Upper lobe of right lung (tissue), 1 donor: ENCODE measurements at regions not wholly inside any gene's neighbourhood (a gene's known extent, or its start where the extent isn't known, plus 50 kb on each side); places are given as distances from the start of the nearest gene placed in this dataset.

Experiments used
- ATAC-seq: fragments of 200-7000 bp; cut with Tn5 transposase; one replicate; pipeline ENCODE4 v1.9.1; 2020; ENCODE audit warnings: mild to moderate bottlenecking, moderate library complexity
- DNase-seq: peaks from one replicate; pipeline ENCODE4 v3.0.0-alpha.2; 2020
- H3K27ac ChIP-seq: fragments of 200-600 bp; one replicate; pipeline ENCODE4 v1.8.0; 2022
- H3K27me3 ChIP-seq: fragments of 200-600 bp; one replicate; pipeline ENCODE4 v1.8.0; 2022; ENCODE audit warnings: mild to moderate bottlenecking
- H3K36me3 ChIP-seq: fragments of 200-600 bp; one replicate; pipeline ENCODE4 v1.8.0; 2022
- H3K4me1 ChIP-seq: fragments of 200-600 bp; one replicate; pipeline ENCODE4 v1.8.0; 2022
- H3K4me3 ChIP-seq: fragments of 200-600 bp; one replicate; pipeline ENCODE4 v1.8.0; 2022; ENCODE audit warnings: mild to moderate bottlenecking
- H3K9me3 ChIP-seq: fragments of 200-600 bp; one replicate; pipeline ENCODE4 v1.8.0; 2022
- intact Hi-C: fragments of 100-400 bp; cut with DNase I; formaldehyde crosslinking; loops from one replicate; pipeline ENCODE4 v1.11.0; 2022
- TF ChIP-seq, protein P1 (sequence below): fragments of 200-600 bp; IDR thresholded peaks from one replicate; pipeline ENCODE4 v1.8.0; 2022; ENCODE audit warnings: antibody characterized with exemption
- donor health status: DM: no; HTN: yes; CAD: no; lungs with severe emphysema.

DNA sequence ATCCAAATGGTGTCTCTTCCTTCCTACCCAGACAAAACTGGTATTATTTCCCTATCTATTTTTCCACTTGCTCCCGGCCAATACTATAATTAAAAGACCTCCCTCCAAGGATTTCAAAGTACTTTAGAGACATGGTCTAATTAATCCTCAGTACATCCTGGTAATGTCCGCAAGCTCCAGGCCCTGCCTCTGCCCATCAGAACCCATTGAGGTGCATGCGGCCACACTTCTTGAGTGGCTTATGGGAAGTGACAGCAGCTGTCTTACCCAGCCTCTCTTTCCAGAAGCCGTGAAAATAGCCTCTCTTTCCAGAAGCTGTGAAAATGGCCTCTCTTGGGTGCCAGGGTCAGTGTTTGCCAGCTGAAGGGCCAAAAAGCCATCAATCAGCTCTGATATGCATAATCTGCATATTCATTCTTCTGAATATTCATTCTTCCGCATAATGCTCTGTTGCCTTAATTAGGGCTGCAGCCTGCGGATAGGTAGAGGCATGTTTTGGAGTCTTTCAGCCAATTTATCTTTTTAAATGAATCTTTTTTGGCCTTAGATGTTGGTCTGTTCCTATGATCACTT, 148.4 kb upstream of the TMTC4 start:
- DNase-seq = no peak
- H3K27ac ChIP-seq = no peak overlapping the region
- no peaks in the 10 kb centered on the region for H3K9me3 ChIP-seq
- no peaks in the 10 kb centered on the region for H3K36me3 ChIP-seq
- intact Hi-C loops = no loop called here
- no peak for ATAC-seq
- TF ChIP-seq, protein P1, sequence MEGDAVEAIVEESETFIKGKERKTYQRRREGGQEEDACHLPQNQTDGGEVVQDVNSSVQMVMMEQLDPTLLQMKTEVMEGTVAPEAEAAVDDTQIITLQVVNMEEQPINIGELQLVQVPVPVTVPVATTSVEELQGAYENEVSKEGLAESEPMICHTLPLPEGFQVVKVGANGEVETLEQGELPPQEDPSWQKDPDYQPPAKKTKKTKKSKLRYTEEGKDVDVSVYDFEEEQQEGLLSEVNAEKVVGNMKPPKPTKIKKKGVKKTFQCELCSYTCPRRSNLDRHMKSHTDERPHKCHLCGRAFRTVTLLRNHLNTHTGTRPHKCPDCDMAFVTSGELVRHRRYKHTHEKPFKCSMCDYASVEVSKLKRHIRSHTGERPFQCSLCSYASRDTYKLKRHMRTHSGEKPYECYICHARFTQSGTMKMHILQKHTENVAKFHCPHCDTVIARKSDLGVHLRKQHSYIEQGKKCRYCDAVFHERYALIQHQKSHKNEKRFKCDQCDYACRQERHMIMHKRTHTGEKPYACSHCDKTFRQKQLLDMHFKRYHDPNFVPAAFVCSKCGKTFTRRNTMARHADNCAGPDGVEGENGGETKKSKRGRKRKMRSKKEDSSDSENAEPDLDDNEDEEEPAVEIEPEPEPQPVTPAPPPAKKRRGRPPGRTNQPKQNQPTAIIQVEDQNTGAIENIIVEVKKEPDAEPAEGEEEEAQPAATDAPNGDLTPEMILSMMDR = no peak
- H3K27me3 ChIP-seq = no peaks in the 10 kb centered on the region
- no peak overlapping the region for H3K4me3 ChIP-seq
- H3K4me1 ChIP-seq = no peaks in the 10 kb centered on the region

DNA sequence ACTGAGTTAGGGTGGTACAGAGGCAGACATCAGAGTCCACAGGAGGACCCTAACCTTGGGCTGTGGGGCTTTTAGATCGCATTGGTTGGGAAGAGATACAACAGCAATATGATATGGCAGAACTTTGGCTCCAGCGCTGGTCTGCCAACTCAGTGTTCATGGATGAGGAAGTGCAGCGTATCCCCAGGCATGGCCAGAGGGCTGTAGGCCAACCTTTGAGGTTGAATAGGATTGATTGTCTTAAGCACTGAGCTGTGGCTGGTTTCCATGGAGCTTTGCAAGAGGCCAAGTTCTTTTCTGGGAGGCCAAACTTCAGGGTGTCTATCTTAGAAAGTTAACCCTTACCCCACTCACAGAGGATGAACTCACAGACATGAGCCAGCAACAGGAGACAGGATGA, 144.1 kb upstream of the TMTC4 start:
- TF ChIP-seq, protein P1 = no peak
- no peak overlapping the region for H3K27ac ChIP-seq
- H3K36me3 ChIP-seq = no peaks in the 10 kb centered on the region
- H3K4me3 ChIP-seq = no peak overlapping the region
- no peaks in the 10 kb centered on the region for H3K27me3 ChIP-seq
- ATAC-seq (no peak), DNase-seq (no peak)
- H3K9me3 ChIP-seq = no peaks in the 10 kb centered on the region
- no peaks in the 10 kb centered on the region for H3K4me1 ChIP-seq
- intact Hi-C loops = no loop called here

DNA sequence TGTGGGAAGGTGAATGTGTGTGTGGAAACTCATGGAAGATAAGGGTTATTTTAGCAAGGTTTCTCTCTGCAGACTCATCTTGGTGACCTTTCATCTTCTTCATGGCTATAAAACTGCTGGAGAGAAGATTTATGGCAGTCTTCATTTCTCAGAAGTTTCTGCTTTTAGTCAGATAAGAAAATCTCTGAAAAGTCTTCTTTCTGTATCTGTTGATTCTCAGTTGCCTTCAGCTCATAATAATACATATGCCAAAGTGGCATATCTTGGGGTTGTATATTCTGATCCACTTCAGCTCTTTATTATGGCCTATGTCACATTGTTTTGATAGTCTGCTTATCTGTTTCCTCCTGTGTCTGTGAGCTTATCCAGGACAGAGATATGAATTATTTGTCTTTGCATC, 143.3 kb upstream of the TMTC4 start:
- no peak overlapping the region for H3K27ac ChIP-seq
- H3K9me3 ChIP-seq = no peaks in the 10 kb centered on the region
- intact Hi-C loops = no loop called here
- H3K4me1 ChIP-seq = no peaks in the 10 kb centered on the region
- H3K27me3 ChIP-seq = no peaks in the 10 kb centered on the region
- H3K36me3 ChIP-seq = no peaks in the 10 kb centered on the region
- TF ChIP-seq, protein P1 = no peak
- H3K4me3 ChIP-seq = no peak overlapping the region
- no peak for ATAC-seq
- DNase-seq = no peak

DNA sequence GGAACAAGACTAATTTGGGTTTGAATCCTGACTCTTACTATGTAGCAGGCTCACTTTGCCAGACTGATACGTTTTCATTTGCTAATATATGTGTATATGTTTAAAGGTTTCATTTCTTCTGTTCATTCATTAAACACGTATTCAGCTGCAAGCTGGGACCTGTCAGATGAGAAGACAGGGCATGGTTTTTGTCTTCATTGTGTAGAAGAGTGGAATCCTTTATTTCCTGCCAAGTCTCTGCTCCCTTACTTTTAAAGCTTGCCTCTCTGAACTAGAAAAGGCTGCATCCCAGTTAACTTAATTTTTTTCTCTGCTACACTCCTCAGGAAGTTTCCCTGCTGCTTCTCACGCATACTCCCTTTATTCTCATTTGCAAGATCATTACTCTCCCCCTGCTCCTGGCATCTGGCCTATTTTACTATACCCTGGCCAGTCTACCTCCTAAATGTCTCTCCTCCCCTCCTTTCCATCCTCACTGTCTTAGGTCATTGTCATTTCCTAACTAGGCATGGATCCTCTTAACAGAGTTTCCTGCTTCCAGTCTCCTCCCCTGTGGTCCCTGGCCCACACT, 141.0 kb upstream of the TMTC4 start:
- ATAC-seq (no peak), DNase-seq (no peak)
- no peaks in the 10 kb centered on the region for H3K9me3 ChIP-seq
- TF ChIP-seq, protein P1 = no peak
- no peaks in the 10 kb centered on the region for H3K4me1 ChIP-seq
- H3K27me3 ChIP-seq = no peaks in the 10 kb centered on the region
- intact Hi-C loops = no loop called here
- no peak overlapping the region for H3K4me3 ChIP-seq
- no peak overlapping the region for H3K27ac ChIP-seq
- H3K36me3 ChIP-seq = no peaks in the 10 kb centered on the region

DNA sequence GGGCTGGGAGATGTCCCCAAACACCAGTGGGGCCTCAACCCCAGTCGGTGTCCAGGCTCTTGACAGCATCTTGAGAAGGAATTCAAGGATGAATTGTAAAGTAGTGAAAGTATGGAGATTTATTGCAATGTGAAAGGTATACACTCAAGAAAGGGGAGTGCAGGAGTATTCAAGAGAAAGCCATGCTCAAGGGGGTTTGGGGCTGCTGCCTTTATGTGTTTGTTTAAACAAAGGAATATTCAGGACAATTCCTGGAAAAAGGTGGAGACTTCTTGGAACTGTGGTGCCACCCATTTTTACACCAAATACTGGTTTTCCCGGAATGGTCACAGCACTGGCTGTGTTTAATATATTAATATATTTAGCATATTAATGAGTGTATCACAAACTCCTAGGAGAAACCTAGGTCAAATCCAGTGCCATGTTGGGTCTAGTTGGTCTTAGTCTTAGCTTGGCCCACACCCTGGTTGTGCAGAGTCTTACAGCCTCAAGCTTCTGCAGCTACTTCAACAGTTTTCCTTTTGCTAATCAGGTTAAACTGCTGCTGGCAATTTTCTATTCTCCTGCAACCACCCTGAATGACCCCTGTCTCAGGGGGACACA, 138.5 kb upstream of the TMTC4 start:
- Histone ChIP-seq H3K27me3 (no peaks in the 10 kb centered on the region), H3K36me3 (no peaks in the 10 kb centered on the region), H3K4me1 (no peaks in the 10 kb centered on the region), H3K27ac (no peak overlapping the region), H3K4me3 (no peak overlapping the region), H3K9me3 (no peaks in the 10 kb centered on the region)
- TF ChIP-seq, protein P1 = no peak
- DNase-seq (no peak), ATAC-seq (no peak)
- intact Hi-C loops = no loop called here
